Vagina (tissue), 2 donors: ENCODE measurements at regions not wholly inside any gene's neighbourhood (a gene's known extent, or its start where the extent isn't known, plus 50 kb on each side); places are given as distances from the start of the nearest gene placed in this dataset.

Experiments used
- DNase-seq, 2 donors: peaks; one replicate each; pipeline ENCODE4 v3.0.0-alpha.2; 2017; ENCODE audit errors: extremely low spot score in 2 of 2
- H3K27ac ChIP-seq: fragments of 200-600 bp; sonication (generic); one replicate; pipeline ENCODE4 v1.5.1; 2019
- H3K27me3 ChIP-seq: fragments of 200-600 bp; sonication (generic); one replicate; pipeline ENCODE4 v1.5.1; 2019
- H3K36me3 ChIP-seq, 2 donors: fragments of 200-600 bp; sonication (generic); one replicate each; pipeline ENCODE4 v1.5.1; 2017 to 2019
- H3K4me1 ChIP-seq: fragments of 200-600 bp; sonication (generic); one replicate; pipeline ENCODE4 v1.5.1; 2019
- H3K4me3 ChIP-seq, 2 donors: fragments of 200-600 bp; sonication (generic); 1 replicate in 1 of 2; 2 replicates in 1 of 2; pipeline ENCODE4 v1.5.1; 2016 to 2019
- H3K9me3 ChIP-seq: fragments of 200-600 bp; sonication (generic); one replicate; pipeline ENCODE4 v1.5.1; 2019
- POLR2A ChIP-seq, 2 donors: fragments of 450-650 bp; IDR thresholded peaks; one replicate each; pipeline ENCODE4 v1.6.1; 2017; ENCODE audit warnings: antibody characterized with exemption in 2 of 2, mild to moderate bottlenecking in 2 of 2, moderate library complexity in 2 of 2
- POLR2AphosphoS5 ChIP-seq, 2 donors: sonication (generic); formaldehyde crosslinking; IDR thresholded peaks; one replicate each; pipeline ENCODE4 v1.9.0; 2017; ENCODE audit warnings: antibody characterized with exemption in 2 of 2, mild to moderate bottlenecking in 2 of 2, low read depth in 1 of 2; ENCODE audit not compliant: insufficient read depth in 1 of 2
- intact Hi-C: fragments of 100-400 bp; cut with DNase I; formaldehyde crosslinking; loops from one replicate; pipeline ENCODE4 v1.15.1; 2023
- TF ChIP-seq, protein P1 (sequence below), 3 experiments: fragments of 450-650 bp in 2 of 3; fragments of 200-600 bp in 1 of 3; sonication (generic) in 1 of 3; IDR thresholded peaks; one replicate each; pipeline ENCODE4 v1.5.1; 2017 to 2019; ENCODE audit warnings: antibody characterized with exemption in 3 of 3, mild to moderate bottlenecking in 2 of 3, moderate library complexity in 2 of 3

DNA sequence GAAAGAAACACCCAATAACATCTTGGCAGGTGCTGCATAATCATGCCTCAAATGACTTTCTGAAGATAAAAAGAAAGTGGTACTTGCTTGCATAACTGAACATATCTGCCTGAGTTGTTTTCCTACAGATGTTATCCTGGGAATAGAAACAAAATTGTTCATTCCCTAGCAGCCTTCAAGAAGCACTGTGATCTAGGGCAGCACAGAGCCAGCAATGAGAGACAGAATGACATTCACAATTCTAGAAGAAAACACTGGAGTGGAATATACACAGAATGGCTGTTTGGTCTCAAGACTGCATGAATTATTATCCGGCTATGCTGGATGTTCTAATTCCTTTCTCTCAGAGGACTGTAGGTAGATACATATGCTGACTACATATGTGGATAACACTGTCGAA, 790.9 kb downstream of the PDHA2 start:
- H3K27ac ChIP-seq = no peak overlapping the region
- H3K9me3 ChIP-seq = no peaks in the 10 kb centered on the region
- no peaks in the 10 kb centered on the region for H3K4me1 ChIP-seq
- intact Hi-C loops = no loop called here
- H3K27me3 ChIP-seq = no peaks in the 10 kb centered on the region
- no peaks in the 10 kb centered on the region for H3K36me3 ChIP-seq
- no peak for DNase-seq
- H3K4me3 ChIP-seq = no peak overlapping the region
- no peak for TF ChIP-seq POLR2AphosphoS5 (IDR thresholded peaks at IDR 0.05; ENCODE audit: insufficient read depth in 1 of 2, low read depth in 1 of 2)
- TF ChIP-seq, protein P1, sequence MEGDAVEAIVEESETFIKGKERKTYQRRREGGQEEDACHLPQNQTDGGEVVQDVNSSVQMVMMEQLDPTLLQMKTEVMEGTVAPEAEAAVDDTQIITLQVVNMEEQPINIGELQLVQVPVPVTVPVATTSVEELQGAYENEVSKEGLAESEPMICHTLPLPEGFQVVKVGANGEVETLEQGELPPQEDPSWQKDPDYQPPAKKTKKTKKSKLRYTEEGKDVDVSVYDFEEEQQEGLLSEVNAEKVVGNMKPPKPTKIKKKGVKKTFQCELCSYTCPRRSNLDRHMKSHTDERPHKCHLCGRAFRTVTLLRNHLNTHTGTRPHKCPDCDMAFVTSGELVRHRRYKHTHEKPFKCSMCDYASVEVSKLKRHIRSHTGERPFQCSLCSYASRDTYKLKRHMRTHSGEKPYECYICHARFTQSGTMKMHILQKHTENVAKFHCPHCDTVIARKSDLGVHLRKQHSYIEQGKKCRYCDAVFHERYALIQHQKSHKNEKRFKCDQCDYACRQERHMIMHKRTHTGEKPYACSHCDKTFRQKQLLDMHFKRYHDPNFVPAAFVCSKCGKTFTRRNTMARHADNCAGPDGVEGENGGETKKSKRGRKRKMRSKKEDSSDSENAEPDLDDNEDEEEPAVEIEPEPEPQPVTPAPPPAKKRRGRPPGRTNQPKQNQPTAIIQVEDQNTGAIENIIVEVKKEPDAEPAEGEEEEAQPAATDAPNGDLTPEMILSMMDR (IDR thresholded peaks at IDR 0.05) = no peak
- TF ChIP-seq POLR2A (IDR thresholded peaks at IDR 0.05) = no peak

DNA sequence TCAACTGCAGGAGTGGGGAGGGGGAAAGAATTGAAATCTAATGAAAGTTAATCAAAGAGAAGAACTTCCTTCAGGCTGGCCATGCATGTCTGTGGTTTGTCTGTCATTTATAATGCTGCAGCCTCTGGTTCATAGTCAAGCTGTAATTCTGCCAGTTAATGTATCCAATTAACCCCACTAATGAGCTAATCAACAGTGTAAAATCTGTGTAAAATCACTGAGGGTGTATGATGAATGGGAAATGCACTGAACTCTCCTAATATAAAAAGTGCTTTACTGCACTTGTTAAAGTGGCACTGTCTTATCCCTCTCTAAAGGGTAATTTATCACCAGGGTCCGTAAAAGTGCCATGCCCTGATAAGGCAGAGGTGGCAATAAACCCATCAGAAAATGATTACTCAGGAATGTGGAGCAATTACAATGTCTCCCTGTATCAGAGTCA, 798.1 kb downstream of the PDHA2 start:
- no peak overlapping the region for H3K4me3 ChIP-seq
- DNase-seq = no peak
- TF ChIP-seq, protein P1 (IDR thresholded peaks at IDR 0.05) = no peak
- no peaks in the 10 kb centered on the region for H3K4me1 ChIP-seq
- H3K36me3 ChIP-seq = no peaks in the 10 kb centered on the region
- no peak overlapping the region for H3K27ac ChIP-seq
- intact Hi-C loops = no loop called here
- H3K9me3 ChIP-seq = no peaks in the 10 kb centered on the region
- H3K27me3 ChIP-seq = no peaks in the 10 kb centered on the region

DNA sequence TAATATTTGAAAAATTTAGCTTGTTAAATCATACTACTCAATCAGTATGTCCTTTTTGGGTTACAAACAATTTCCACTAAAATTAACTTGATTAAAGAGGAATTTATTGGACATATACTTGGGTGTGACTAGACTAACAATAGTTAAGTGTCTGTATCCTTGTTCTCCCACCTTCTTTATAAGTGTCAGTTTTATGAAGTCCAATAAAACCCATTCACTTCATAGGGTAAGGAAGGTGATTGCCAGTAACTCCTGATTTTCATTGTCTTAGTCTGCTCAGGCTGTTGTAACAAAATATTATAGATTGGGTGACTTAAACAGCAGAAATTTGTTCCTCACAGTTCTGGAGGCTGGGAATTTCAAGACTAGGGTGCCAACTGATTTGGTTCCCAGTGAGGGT, 800.0 kb downstream of the PDHA2 start:
- no peak overlapping the region for H3K27ac ChIP-seq
- intact Hi-C loops = no loop called here
- no peaks in the 10 kb centered on the region for H3K27me3 ChIP-seq
- no peaks in the 10 kb centered on the region for H3K36me3 ChIP-seq
- DNase-seq = no peak
- H3K4me3 ChIP-seq = no peak overlapping the region
- no peak for TF ChIP-seq POLR2A (IDR thresholded peaks at IDR 0.05)
- TF ChIP-seq, protein P1 (IDR thresholded peaks at IDR 0.05) = no peak
- H3K4me1 ChIP-seq = no peaks in the 10 kb centered on the region
- H3K9me3 ChIP-seq = no peaks in the 10 kb centered on the region

DNA sequence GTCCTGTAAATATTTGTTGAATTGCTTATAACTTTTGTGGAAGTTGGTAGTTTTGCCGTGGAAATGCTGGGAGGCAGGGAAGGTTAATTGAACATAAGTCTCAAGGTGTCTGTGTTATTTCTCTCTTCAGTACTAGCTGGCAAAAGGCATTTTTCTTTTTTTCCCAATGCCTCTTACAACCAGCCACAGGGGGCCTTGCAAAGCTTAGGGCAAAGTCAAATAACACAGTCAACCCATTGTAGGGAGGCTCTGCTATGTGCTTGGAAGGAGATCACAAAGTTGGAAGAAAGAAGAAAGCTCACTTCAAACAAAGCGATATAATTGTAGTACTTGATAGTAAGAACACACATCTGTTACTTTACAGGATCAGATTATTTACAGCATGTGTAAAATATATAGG, 802.6 kb downstream of the PDHA2 start:
- Histone ChIP-seq H3K27me3 (no peaks in the 10 kb centered on the region), H3K4me1 (no peaks in the 10 kb centered on the region), H3K27ac (no peak overlapping the region), H3K9me3 (no peaks in the 10 kb centered on the region), H3K4me3 (no peak overlapping the region), H3K36me3 (no peaks in the 10 kb centered on the region)
- intact Hi-C loops = no loop called here
- DNase-seq = no peak
- TF ChIP-seq POLR2A (IDR thresholded peaks at IDR 0.05) = no peak

DNA sequence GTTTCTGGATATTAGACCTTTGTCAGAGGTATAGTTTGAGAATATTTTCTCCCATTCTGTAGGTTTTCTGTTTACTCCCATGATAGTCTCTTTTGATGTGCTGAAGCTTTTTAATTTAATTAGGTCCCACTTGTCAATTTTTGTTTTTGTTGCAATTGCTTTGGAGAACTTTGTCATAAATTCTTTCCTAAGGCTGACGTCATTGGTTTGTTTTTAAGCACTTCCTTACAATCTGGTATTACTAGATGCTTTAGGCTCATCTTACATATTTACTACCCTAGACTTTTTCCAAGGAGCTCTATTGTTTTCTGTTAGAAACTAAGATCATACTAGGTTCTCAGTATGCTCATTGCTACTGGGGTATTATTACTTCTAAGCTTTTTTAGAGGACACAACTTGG, 806.3 kb downstream of the PDHA2 start:
- Histone ChIP-seq H3K9me3 (no peaks in the 10 kb centered on the region), H3K27me3 (no peaks in the 10 kb centered on the region), H3K36me3 (no peaks in the 10 kb centered on the region), H3K4me3 (no peak overlapping the region), H3K27ac (no peak overlapping the region), H3K4me1 (no peaks in the 10 kb centered on the region)
- TF ChIP-seq, protein P1 (IDR thresholded peaks at IDR 0.05) = no peak
- TF ChIP-seq POLR2A (IDR thresholded peaks at IDR 0.05) = no peak
- no peak for TF ChIP-seq POLR2AphosphoS5 (IDR thresholded peaks at IDR 0.05; ENCODE audit: insufficient read depth in 1 of 2, low read depth in 1 of 2)
- no peak for DNase-seq
- intact Hi-C loops = no loop called here

DNA sequence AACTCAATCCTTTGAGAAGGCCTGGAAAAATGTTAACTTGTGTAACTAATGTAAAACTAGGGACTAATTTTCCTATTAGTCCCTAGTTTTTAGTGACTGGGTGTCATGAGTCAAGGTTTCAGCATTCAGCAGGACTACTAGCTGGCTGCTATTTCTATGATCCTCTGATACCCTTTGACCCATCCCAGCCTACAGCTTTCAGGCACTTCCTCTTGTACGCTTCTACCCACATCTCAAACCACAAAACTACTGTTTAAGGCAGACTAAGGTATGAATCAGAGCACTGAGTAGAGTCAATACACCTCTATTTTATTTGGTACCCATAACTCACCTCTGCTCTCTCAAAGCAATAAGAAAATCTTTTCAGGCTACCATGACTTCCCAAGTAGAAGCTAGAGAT, 809.6 kb downstream of the PDHA2 start:
- Histone ChIP-seq H3K36me3 (no peaks in the 10 kb centered on the region), H3K27ac (no peak overlapping the region), H3K9me3 (no peaks in the 10 kb centered on the region), H3K27me3 (no peaks in the 10 kb centered on the region), H3K4me1 (no peaks in the 10 kb centered on the region), H3K4me3 (no peak overlapping the region)
- intact Hi-C loops = no loop called here
- TF ChIP-seq, protein P1 (IDR thresholded peaks at IDR 0.05) = no peak
- TF ChIP-seq POLR2AphosphoS5 (IDR thresholded peaks at IDR 0.05; ENCODE audit: insufficient read depth in 1 of 2, low read depth in 1 of 2) = no peak
- TF ChIP-seq POLR2A (IDR thresholded peaks at IDR 0.05) = no peak
- DNase-seq = no peak
